ENCODE measurements at regions not wholly inside any gene's neighbourhood (a gene's known extent, or its start where the extent isn't known, plus 50 kb on each side); places are given as distances from the start of the nearest gene placed in this dataset.

DNA sequence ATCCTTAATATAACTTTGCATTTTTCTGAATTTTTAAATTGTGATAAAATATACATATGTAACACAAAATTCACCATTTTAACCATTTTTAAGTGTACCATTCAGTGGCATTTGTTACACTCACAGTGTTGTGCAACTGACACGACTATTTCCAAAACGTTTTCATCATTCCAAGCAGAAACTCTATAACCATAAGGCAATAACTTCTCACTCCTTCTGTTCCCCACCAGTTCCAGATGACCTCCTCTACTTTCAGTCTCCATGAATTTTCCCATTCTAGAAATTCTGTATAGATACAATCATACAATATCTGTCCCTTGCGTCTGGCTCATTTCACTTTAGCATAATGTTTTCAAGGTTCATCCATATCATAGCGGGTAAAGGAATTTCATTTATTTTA is 223.5 kb upstream of the TTC14 start:
- TF ChIP-seq CEBPB (IDR thresholded peaks at IDR 0.05): no peak
- no peak for TF ChIP-seq FOXM1 (IDR thresholded peaks at IDR 0.05; ENCODE audit: borderline replicate concordance, low read depth)
- TF ChIP-seq CREB1 (IDR thresholded peaks at IDR 0.05; ENCODE audit: low read depth): no peak
- TF ChIP-seq NFIC (IDR thresholded peaks at IDR 0.05): no peak
- no peak for TF ChIP-seq YY1 (IDR thresholded peaks at IDR 0.05; ENCODE audit: low read depth)

All from Ishikawa (cell line).